Mammary epithelial cell (primary cell): ENCODE measurements at regions not wholly inside any gene's neighbourhood (a gene's known extent, or its start where the extent isn't known, plus 50 kb on each side); places are given as distances from the start of the nearest gene placed in this dataset.

Experiments
- CTCF ChIP-seq, 2 donors: IDR thresholded peaks in 1 of 2; conservative IDR thresholded peaks in 1 of 2; 2 replicates each; pipeline ENCODE4 v1.5.1; 2011 to 2012; ENCODE audit warnings: inconsistent platforms in 2 of 2, low read length in 2 of 2, mild to moderate bottlenecking in 2 of 2, control low read depth in 1 of 2, low read depth in 1 of 2; ENCODE audit not compliant: insufficient read depth in 1 of 2; ENCODE audit errors: extremely low read depth in 1 of 2
- EZH2 ChIP-seq: IDR thresholded peaks from 2 replicates; pipeline ENCODE4 v1.6.1; 2012; ENCODE audit warnings: low read length, inconsistent platforms, borderline replicate concordance

- TF ChIP-seq CTCF (conservative IDR thresholded peaks at IDR 0.05 in 1 of 2, IDR thresholded peaks at IDR 0.05 in 1 of 2; ENCODE audit: extremely low read depth in 1 of 2, insufficient read depth in 1 of 2, low read depth in 1 of 2, low read length in 2 of 2) = no peak
- TF ChIP-seq EZH2 = no peak
Observed at GRCh38 chr5:89045216-89045615, 162.2 kb upstream of the MEF2C start.
